GM13976 (cell line): ENCODE measurements at regions not wholly inside any gene's neighbourhood (a gene's known extent, or its start where the extent isn't known, plus 50 kb on each side); places are given as distances from the start of the nearest gene placed in this dataset.

Experiments used
- DNase-seq: peaks from one replicate; pipeline ENCODE4 v3.0.0; 2012; ENCODE audit warnings: low spot score
- in situ Hi-C: fragments of 300-500 bp; cut with MboI; formaldehyde crosslinking; loops from one replicate; pipeline ENCODE4 v1.12.0; 2022; ENCODE audit warnings: low sequenced_read_pairs, mixed read lengths, inconsistent platforms; ENCODE audit not compliant: unreplicated experiment
- TF ChIP-seq, protein P1 (sequence below): IDR thresholded peaks from 2 replicates; pipeline ENCODE4 v1.5.1; 2012; ENCODE audit warnings: borderline replicate concordance, mild to moderate bottlenecking; ENCODE audit not compliant: insufficient read depth; ENCODE audit errors: extremely low read depth, missing control alignments, control extremely low read depth

GRCh38 chr3:82413171-82413570 lies 651.7 kb upstream of the GBE1 start:
- no peak for DNase-seq
- TF ChIP-seq, protein P1, sequence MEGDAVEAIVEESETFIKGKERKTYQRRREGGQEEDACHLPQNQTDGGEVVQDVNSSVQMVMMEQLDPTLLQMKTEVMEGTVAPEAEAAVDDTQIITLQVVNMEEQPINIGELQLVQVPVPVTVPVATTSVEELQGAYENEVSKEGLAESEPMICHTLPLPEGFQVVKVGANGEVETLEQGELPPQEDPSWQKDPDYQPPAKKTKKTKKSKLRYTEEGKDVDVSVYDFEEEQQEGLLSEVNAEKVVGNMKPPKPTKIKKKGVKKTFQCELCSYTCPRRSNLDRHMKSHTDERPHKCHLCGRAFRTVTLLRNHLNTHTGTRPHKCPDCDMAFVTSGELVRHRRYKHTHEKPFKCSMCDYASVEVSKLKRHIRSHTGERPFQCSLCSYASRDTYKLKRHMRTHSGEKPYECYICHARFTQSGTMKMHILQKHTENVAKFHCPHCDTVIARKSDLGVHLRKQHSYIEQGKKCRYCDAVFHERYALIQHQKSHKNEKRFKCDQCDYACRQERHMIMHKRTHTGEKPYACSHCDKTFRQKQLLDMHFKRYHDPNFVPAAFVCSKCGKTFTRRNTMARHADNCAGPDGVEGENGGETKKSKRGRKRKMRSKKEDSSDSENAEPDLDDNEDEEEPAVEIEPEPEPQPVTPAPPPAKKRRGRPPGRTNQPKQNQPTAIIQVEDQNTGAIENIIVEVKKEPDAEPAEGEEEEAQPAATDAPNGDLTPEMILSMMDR: no peak
- in situ Hi-C loops: no loop called here

DNA sequence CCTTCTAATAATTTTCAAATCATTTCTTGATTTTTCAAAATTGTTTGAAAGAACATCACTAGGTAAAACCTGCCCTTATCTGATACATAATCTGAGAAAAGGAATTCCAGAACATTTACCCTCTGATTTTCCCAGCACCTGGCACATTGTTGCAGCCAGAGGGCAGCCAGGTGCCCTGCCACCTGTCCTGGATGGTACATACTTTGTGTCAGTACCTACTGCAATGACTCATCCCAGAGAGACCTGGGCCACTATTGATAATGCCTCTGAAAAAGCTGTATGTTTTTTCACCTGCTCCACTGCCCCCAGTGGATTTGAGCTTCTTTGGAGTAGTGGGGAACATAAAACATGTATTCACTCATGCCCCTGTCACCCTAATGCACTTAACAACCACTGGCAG lies 648.9 kb upstream of the GBE1 start:
- in situ Hi-C loops: no loop called here
- DNase-seq: no peak
- TF ChIP-seq, protein P1: no peak

DNA sequence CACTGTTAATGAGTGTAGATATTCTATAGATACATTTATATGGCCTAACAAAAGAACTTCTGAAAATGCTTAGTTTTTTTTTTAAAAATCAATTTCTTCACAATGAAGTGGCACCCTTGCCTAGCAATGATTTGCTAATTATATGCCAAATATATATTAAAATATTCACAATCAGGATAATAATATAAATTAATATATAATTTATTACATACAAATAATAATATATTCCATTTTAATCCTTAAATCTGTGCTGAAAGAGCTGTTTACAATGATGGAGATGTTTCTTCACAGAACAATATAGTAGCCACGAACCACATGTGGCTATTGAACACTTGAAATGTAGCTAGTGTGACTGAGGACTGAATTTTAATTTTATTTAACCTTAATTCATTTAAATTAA lies 648.4 kb upstream of the GBE1 start:
- no peak for DNase-seq
- TF ChIP-seq, protein P1: no peak
- in situ Hi-C loops: no loop called here

- in situ Hi-C loops: no loop called here
- TF ChIP-seq, protein P1: no peak
- no peak for DNase-seq
Measured at GRCh38 chr3:82392203-82392775, 630.8 kb upstream of the GBE1 start.

DNA sequence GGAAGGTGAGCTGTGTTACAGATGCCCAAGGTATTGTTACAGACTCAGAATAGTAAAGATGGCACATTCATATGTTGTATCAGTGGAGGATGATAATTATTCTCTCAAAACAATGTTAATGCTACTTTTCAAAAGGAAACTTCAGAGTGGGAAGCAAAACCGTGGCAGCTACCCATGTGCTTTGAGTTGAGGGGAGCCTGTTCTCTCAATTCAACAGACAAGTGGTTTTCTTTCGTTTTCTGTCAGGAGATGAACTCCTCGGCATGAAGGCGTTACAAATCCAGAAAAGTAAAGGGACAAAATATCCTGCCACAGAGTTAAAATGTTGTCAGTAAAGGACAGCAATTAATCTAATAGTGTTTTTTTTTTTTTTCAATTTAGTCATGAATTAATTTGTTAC lies 629.4 kb upstream of the GBE1 start:
- TF ChIP-seq, protein P1: no peak
- DNase-seq: no peak
- in situ Hi-C loops: no loop called here

- TF ChIP-seq, protein P1: no peak
- in situ Hi-C loops: no loop called here
- no peak for DNase-seq
Measured at GRCh38 chr3:82386647-82387046, 625.2 kb upstream of the GBE1 start.

DNA sequence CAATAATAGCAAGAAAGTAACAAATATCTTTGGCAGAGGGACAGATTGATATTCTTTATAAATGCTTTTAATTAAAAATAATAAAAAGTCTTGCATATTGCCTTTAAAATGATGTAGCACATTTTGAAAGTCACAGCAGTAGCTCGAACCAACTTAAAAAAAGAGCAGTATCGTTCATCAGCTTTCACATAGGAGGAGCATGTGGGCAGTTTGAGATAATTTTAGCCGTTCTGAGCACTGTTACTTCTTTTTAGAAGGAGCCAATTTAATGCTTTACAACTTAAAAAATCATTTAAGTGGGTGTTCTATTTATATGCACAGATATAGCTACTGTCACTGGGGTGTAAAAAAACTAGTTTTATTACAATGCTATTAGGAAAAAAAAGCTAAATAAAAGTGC lies 622.7 kb upstream of the GBE1 start:
- in situ Hi-C loops: no loop called here

More for the DNA sequence above, 622.7 kb upstream of the GBE1 start:
- no peak for DNase-seq
- TF ChIP-seq, protein P1: no peak
